ENCODE measurements at regions not wholly inside any gene's neighbourhood (a gene's known extent, or its start where the extent isn't known, plus 50 kb on each side); places are given as distances from the start of the nearest gene placed in this dataset.

DNA sequence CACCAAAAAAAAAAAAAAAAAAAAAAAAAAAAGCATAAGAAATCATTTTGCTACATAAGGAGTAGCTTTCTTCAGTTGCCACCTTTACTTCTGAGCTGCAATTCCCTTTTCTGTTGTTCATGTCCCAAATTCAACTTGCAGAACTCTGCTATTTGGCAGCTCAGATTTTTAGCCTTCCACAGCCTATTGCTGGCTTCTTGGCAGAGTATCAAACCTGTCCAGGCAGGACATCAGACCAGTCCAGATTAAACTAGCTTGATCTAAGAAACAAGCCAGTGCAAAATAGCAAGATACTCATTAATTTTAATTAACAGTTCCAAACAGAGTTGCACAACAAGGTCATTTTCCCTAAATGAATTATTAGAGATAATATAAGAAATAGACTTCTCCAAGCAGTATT, 123.6 kb upstream of the NR3C2 start:
- Histone ChIP-seq H3K27me3 (replicated peaks; ENCODE audit: control insufficient read depth, insufficient read depth, low read length) (no peaks in the 10 kb centered on the region), H3K36me3 (ENCODE audit: control insufficient read depth, insufficient read depth, low read length) (no peaks in the 10 kb centered on the region), H3K4me1 (no peaks in the 10 kb centered on the region), H3K9me3 (peaks cover 3% of the 10 kb centered on the region; the same call in 1 of the 2 replicates), H3K4me3 (ENCODE audit: low read depth, low read length) (no peak overlapping the region)
- Mint-ChIP-seq H3K4me1 (ENCODE audit: low read depth, unreplicated experiment) (no peaks in the 10 kb centered on the region), H3K4me3 (ENCODE audit: unreplicated experiment) (no peak overlapping the region), H3K36me3 (ENCODE audit: insufficient read depth, unreplicated experiment) (no peaks in the 10 kb centered on the region), H3K27ac (ENCODE audit: unreplicated experiment) (no peak overlapping the region), H3K9me3 (ENCODE audit: unreplicated experiment) (peaks cover 10% of the 10 kb centered on the region), H3K27me3 (ENCODE audit: insufficient read depth, unreplicated experiment) (no peaks in the 10 kb centered on the region)
- TF ChIP-seq, protein P1, sequence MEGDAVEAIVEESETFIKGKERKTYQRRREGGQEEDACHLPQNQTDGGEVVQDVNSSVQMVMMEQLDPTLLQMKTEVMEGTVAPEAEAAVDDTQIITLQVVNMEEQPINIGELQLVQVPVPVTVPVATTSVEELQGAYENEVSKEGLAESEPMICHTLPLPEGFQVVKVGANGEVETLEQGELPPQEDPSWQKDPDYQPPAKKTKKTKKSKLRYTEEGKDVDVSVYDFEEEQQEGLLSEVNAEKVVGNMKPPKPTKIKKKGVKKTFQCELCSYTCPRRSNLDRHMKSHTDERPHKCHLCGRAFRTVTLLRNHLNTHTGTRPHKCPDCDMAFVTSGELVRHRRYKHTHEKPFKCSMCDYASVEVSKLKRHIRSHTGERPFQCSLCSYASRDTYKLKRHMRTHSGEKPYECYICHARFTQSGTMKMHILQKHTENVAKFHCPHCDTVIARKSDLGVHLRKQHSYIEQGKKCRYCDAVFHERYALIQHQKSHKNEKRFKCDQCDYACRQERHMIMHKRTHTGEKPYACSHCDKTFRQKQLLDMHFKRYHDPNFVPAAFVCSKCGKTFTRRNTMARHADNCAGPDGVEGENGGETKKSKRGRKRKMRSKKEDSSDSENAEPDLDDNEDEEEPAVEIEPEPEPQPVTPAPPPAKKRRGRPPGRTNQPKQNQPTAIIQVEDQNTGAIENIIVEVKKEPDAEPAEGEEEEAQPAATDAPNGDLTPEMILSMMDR (IDR thresholded peaks at IDR 0.05; ENCODE audit: insufficient read depth in 1 of 2, low read depth in 1 of 2, low read length in 1 of 2, severe bottlenecking in 1 of 2, unreplicated experiment in 1 of 2): no peak
- ChIA-PET POLR2A (interaction anchor here (0.6 kb wide), 1 partner anchor 124 kb away, joined by 9 read pairs; the partner anchor contains the start of gene NR3C2), CTCF (no interaction called here)
- BruUV-seq (replicated peaks): no TSS peak
- intact Hi-C loops (cut with micrococcal nuclease; ENCODE audit: unreplicated experiment): no loop called here
- DNase-seq: no peak

DNA sequence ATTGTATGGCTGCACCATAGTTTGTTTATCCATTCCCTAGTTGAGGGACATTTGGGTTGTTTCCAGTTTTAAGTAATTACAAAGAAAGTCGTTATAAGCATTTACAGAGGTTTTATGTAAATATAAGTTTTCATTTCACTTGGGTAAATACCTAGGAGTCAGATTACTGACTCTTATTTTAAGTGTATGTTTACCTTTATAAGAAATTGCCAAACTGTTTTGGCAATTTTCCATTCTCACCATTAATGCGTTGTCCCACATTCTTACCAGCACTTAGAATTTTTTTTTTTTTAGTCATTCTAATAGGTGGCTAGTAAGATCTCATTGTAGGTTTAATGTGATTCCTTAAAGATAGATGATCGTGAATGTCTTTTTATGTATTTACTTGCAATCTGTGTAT, 121.5 kb upstream of the NR3C2 start:
- H3K36me3 ChIP-seq (ENCODE audit: control insufficient read depth, insufficient read depth, low read length): no peaks in the 10 kb centered on the region
- Mint-ChIP-seq H3K27ac (ENCODE audit: unreplicated experiment) (no peak overlapping the region), H3K27me3 (ENCODE audit: insufficient read depth, unreplicated experiment) (no peaks in the 10 kb centered on the region), H3K4me3 (ENCODE audit: unreplicated experiment) (no peak overlapping the region), H3K9me3 (ENCODE audit: unreplicated experiment) (peaks cover 4% of the 10 kb centered on the region), H3K4me1 (ENCODE audit: low read depth, unreplicated experiment) (no peaks in the 10 kb centered on the region), H3K36me3 (ENCODE audit: insufficient read depth, unreplicated experiment) (no peaks in the 10 kb centered on the region)
- intact Hi-C loops (cut with micrococcal nuclease; ENCODE audit: unreplicated experiment): no loop called here
- no peak overlapping the region for H3K4me3 ChIP-seq (ENCODE audit: low read depth, low read length)
- no peaks in the 10 kb centered on the region for H3K9me3 ChIP-seq
- CTCF ChIA-PET: no interaction called here
- no peaks in the 10 kb centered on the region for H3K4me1 ChIP-seq
- POLR2A ChIA-PET: no interaction called here
- no peak for DNase-seq
- BruUV-seq (replicated peaks): no TSS peak
- H3K27me3 ChIP-seq (replicated peaks; ENCODE audit: control insufficient read depth, insufficient read depth, low read length): no peaks in the 10 kb centered on the region
- TF ChIP-seq, protein P1 (IDR thresholded peaks at IDR 0.05; ENCODE audit: insufficient read depth in 1 of 2, low read depth in 1 of 2, low read length in 1 of 2, severe bottlenecking in 1 of 2, unreplicated experiment in 1 of 2): no peak

DNA sequence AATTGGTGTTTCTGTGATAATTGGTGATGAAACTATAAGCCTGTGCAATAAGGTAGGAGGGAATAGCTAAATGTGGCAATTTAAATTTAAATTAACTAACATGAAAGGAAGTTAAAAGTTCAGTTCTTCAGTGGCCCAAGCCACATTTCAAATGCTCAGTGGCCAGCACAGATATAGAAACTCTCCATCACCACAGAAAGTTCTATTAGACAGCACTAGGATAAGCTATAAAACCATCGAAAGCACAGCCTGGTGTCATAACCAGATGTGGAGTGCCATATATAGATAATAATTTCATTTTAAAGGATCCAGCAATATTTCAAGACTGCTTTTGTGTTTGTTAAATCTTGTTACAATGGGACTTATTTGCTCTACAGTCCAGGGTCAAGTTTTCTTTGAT, 119.3 kb upstream of the NR3C2 start:
- Mint-ChIP-seq H3K27me3 (ENCODE audit: insufficient read depth, unreplicated experiment) (no peaks in the 10 kb centered on the region), H3K9me3 (ENCODE audit: unreplicated experiment) (no peaks in the 10 kb centered on the region), H3K27ac (ENCODE audit: unreplicated experiment) (no peak overlapping the region), H3K4me1 (ENCODE audit: low read depth, unreplicated experiment) (no peaks in the 10 kb centered on the region), H3K36me3 (ENCODE audit: insufficient read depth, unreplicated experiment) (no peaks in the 10 kb centered on the region), H3K4me3 (ENCODE audit: unreplicated experiment) (no peak overlapping the region)
- no TSS peak for BruUV-seq (replicated peaks)
- POLR2A ChIA-PET: no interaction called here
- Histone ChIP-seq H3K9me3 (no peaks in the 10 kb centered on the region), H3K36me3 (ENCODE audit: control insufficient read depth, insufficient read depth, low read length) (no peaks in the 10 kb centered on the region), H3K4me1 (no peaks in the 10 kb centered on the region), H3K4me3 (ENCODE audit: low read depth, low read length) (no peak overlapping the region), H3K27me3 (replicated peaks; ENCODE audit: control insufficient read depth, insufficient read depth, low read length) (no peaks in the 10 kb centered on the region)
- TF ChIP-seq, protein P1 (IDR thresholded peaks at IDR 0.05; ENCODE audit: insufficient read depth in 1 of 2, low read depth in 1 of 2, low read length in 1 of 2, severe bottlenecking in 1 of 2, unreplicated experiment in 1 of 2): no peak
- DNase-seq: no peak
- CTCF ChIA-PET: no interaction called here
- intact Hi-C loops (cut with micrococcal nuclease; ENCODE audit: unreplicated experiment): no loop called here
